ENCODE measurements at regions not wholly inside any gene's neighbourhood (a gene's known extent, or its start where the extent isn't known, plus 50 kb on each side); places are given as distances from the start of the nearest gene placed in this dataset.
"Not testable (repeated sequence)": the region's sequence is repeated elsewhere in the genome, so short reads cannot be mapped to it uniquely, and the experiment has no call there.

DNA sequence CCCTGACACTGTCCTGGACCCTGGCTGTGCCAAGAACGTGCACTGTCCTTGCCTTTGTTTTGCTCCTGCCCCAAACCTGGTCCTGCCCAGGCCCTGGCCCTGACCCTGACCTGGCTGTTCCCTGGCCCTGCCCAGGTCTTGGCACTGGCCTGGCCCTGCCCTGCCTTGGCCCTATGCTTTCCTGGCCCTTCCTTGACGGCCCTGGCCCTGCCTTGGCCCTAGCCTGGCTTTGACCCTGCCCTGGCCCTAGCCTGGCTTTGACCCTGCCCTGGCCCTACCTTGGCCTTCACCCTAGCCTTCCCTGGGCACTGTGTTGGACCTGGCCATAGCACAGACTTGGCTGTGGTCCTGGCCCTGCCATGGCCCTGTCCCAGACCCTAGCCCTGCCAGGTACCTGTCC is 252.9 kb downstream of the TP53TG3F start:
- H3K4me3 ChIP-seq (ENCODE audit: low read depth in 2 of 2, low read length in 1 of 2); POLR2A ChIA-PET; CTCF ChIA-PET; H3K27me3 ChIP-seq (ENCODE audit: insufficient read depth); H3F3A ChIP-seq (replicated peaks; ENCODE audit: insufficient read depth); H3K4me2 ChIP-seq; H3K79me2 ChIP-seq (ENCODE audit: insufficient read depth); H2AFZ ChIP-seq (ENCODE audit: low read depth); H4K20me1 ChIP-seq (ENCODE audit: insufficient read depth); H3K9me2 ChIP-seq; H3K27ac ChIP-seq (ENCODE audit: low read depth in 2 of 2, low read length in 1 of 2); DNase-seq; H3K4me1 ChIP-seq (ENCODE audit: control insufficient read depth in 1 of 2, insufficient read depth in 2 of 2, low read depth in 1 of 2, low read length in 1 of 2); H3K9ac ChIP-seq; H3K9me3 ChIP-seq; H3K36me3 ChIP-seq (replicated peaks in 1 of 2; ENCODE audit: control insufficient read depth in 1 of 2, insufficient read depth in 2 of 2, low read length in 1 of 2): not testable (repeated sequence)
- WGBS (ENCODE audit: low lambda C conversion rate) = 38% methylated on average over 1 of the region's 2 CpGs

DNA sequence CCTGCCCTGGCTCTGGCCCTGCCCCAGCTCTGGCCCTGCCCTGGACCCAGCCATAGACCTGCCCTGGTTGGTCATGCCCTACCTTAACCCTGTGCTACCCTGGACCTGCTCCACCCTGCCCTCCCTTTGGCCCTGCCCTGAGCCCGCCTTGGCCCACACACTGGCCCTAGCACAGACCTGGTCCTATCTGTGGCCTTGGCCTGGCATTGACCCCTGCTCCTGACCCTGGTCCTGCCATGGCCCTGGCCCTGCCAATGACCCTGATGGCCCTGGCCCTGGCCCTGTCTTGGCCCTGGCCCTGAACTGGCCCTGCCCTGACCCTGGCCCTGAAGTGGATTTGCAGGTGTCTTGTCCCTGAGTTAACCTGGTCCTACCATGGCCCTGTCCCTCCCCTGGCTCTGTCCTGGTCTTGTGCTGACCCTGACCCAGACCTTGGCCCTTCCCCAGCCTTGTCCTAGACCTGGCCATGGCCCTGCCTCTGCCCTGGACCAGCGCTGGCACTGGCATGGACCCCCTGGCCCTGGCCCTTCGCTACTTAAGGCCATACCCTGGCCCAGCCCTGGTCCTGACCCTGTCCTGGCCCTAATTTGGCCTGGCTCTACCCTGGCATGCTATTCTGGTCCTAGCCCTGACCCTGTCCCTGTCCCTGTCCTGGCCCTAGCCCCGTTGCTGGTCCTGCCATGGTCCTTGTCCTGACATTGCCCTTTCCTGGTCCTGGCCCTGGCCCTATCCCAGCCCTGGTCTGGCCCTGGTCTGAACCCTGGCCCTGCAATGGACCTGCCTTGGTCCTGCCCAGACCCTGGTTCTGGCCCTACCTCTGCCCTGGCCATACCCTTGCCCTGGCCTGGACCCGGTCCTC is 253.7 kb downstream of the TP53TG3F start:
- H3K4me1 ChIP-seq (ENCODE audit: control insufficient read depth in 1 of 2, insufficient read depth in 2 of 2, low read depth in 1 of 2, low read length in 1 of 2); H4K20me1 ChIP-seq (ENCODE audit: insufficient read depth); H3K9me2 ChIP-seq; POLR2A ChIA-PET; CTCF ChIA-PET; H3K9me3 ChIP-seq; H3K36me3 ChIP-seq (replicated peaks in 1 of 2; ENCODE audit: control insufficient read depth in 1 of 2, insufficient read depth in 2 of 2, low read length in 1 of 2); H3K27me3 ChIP-seq (ENCODE audit: insufficient read depth); H2AFZ ChIP-seq (ENCODE audit: low read depth); H3K4me2 ChIP-seq; DNase-seq; H3F3A ChIP-seq (replicated peaks; ENCODE audit: insufficient read depth); H3K27ac ChIP-seq (ENCODE audit: low read depth in 2 of 2, low read length in 1 of 2); H3K4me3 ChIP-seq (ENCODE audit: low read depth in 2 of 2, low read length in 1 of 2); H3K79me2 ChIP-seq (ENCODE audit: insufficient read depth); H3K9ac ChIP-seq: not testable (repeated sequence)
- 79% methylated on average over 2 of the region's 5 CpGs for WGBS (ENCODE audit: low lambda C conversion rate)

DNA sequence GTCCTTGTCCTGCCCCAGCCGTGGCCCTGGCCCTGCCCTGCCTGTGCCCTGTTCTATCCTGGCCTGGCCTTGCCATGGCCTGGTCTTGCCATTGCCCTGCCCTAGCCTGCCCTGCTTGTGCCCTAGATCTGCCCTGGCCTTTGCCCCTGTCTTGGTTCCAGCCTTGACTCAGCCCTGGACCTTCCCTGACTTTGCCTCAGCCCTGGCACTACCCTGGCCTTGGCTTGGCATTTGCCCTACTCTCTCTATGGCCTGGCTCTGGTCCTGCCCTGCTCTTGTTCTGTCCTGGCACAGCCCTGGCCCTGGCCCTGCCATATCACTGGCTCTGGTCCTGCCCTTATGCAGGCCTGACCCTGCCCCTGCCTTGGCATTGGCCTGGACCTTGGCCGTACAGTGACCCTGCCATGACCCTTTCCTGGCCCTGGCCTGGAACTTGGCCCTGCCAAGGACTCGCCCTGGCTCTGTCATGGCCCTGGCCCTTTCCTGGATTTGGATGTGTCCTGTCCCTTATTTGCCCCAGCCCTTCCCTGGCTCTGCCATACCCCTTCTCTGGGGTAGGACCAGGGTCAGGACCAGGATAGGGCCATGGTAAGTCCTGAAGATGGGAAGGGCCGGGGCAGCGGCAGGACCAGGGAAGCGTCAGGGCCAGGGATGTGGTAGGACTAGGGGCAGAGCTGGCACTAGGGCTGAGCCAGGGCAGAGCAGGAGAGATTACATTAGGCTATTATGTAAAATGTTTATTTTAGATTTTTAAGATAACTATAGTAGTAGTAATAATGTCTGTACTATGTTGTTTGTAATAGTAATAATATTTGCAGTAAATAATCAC is 254.5 kb downstream of the TP53TG3F start:
- H3K9ac ChIP-seq; H3K79me2 ChIP-seq (ENCODE audit: insufficient read depth); H3K9me2 ChIP-seq; DNase-seq; H3K4me1 ChIP-seq (ENCODE audit: control insufficient read depth in 1 of 2, insufficient read depth in 2 of 2, low read depth in 1 of 2, low read length in 1 of 2); H3K27me3 ChIP-seq (ENCODE audit: insufficient read depth); H2AFZ ChIP-seq (ENCODE audit: low read depth); H3F3A ChIP-seq (replicated peaks; ENCODE audit: insufficient read depth); CTCF ChIA-PET; H3K27ac ChIP-seq (ENCODE audit: low read depth in 2 of 2, low read length in 1 of 2); H3K9me3 ChIP-seq; POLR2A ChIA-PET; H4K20me1 ChIP-seq (ENCODE audit: insufficient read depth); H3K36me3 ChIP-seq (replicated peaks in 1 of 2; ENCODE audit: control insufficient read depth in 1 of 2, insufficient read depth in 2 of 2, low read length in 1 of 2); H3K4me2 ChIP-seq; H3K4me3 ChIP-seq (ENCODE audit: low read depth in 2 of 2, low read length in 1 of 2): not testable (repeated sequence)
- 81% methylated on average over 4 of the region's 6 CpGs for WGBS (ENCODE audit: low lambda C conversion rate)

DNA sequence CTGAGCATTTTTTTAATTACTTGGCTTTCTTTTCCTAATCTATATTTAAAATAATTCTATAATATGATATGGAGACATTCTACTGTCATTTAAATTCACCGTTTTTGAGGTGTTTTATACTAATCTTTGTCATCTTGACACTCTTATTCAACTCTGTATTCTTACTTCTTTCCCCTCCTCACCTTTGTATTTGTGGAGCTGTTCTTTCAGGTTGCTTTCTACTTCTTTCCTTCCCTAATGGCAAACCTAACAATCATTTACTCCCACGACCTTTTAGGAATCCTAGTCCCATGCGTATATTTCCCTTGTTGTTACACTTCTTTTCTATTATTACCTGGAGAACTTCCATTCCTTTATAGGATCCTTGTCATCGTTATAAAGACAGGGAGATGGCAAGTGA is 271.8 kb downstream of the TP53TG3F start:
- WGBS (ENCODE audit: low lambda C conversion rate) = 2% methylated on average over 4 of the region's 4 CpGs
- H3K79me2 ChIP-seq (ENCODE audit: insufficient read depth); H4K20me1 ChIP-seq (ENCODE audit: insufficient read depth); DNase-seq; H3K36me3 ChIP-seq (replicated peaks in 1 of 2; ENCODE audit: control insufficient read depth in 1 of 2, insufficient read depth in 2 of 2, low read length in 1 of 2); H3K4me2 ChIP-seq; H2AFZ ChIP-seq (ENCODE audit: low read depth); H3K27me3 ChIP-seq (ENCODE audit: insufficient read depth); H3K4me1 ChIP-seq (ENCODE audit: control insufficient read depth in 1 of 2, insufficient read depth in 2 of 2, low read depth in 1 of 2, low read length in 1 of 2); H3K9me2 ChIP-seq; H3K9me3 ChIP-seq; H3K4me3 ChIP-seq (ENCODE audit: low read depth in 2 of 2, low read length in 1 of 2); POLR2A ChIA-PET; CTCF ChIA-PET; H3K27ac ChIP-seq (ENCODE audit: low read depth in 2 of 2, low read length in 1 of 2); H3F3A ChIP-seq (replicated peaks; ENCODE audit: insufficient read depth); H3K9ac ChIP-seq: not testable (repeated sequence)
